ENCODE measurements at regions not wholly inside any gene's neighbourhood (a gene's known extent, or its start where the extent isn't known, plus 50 kb on each side); places are given as distances from the start of the nearest gene placed in this dataset.
"Not testable (repeated sequence)": the region's sequence is repeated elsewhere in the genome, so short reads cannot be mapped to it uniquely, and the experiment has no call there.

DNA sequence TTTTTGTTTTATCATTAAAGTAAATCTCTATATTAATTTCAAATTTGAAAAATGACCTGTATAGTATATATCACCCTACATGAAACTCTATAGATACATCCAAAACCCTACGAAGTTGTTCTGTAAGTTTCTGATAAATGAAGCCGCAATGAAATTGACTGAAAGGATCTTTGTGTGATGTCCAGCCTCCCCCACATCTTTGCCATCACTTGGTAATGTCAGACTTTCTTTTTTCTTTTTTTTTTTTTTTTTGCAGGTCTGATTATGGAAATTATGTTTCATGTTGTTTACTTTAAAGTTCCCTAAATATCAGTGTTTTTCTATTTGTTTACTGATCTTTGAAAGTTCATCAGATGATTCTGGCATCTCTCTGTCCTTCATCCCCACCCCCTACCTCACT is 155.6 kb upstream of the CDH4 start:
- DNase-seq (ENCODE audit: low read depth) = no peak

DNA sequence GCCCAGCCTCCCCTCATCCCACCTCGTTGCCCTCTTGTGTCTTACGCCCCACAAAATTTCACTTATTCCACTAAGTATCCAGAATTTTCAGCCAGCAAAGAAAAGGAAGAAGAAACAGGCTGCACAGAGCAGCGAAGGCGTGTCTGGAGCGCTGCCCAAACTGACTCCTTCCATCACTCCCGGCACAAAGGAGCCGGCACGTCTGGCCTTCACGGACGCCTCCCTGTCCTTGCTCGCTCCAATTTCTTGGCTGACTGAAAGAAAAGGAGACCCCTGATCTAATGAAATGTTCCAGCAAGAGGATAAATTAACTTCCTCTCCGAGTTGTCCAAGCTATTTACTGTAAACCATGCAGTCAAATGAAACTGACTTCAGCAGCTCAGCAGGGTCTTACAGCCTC is 152.3 kb upstream of the CDH4 start:
- DNase-seq (ENCODE audit: low read depth) = no peak

DNA sequence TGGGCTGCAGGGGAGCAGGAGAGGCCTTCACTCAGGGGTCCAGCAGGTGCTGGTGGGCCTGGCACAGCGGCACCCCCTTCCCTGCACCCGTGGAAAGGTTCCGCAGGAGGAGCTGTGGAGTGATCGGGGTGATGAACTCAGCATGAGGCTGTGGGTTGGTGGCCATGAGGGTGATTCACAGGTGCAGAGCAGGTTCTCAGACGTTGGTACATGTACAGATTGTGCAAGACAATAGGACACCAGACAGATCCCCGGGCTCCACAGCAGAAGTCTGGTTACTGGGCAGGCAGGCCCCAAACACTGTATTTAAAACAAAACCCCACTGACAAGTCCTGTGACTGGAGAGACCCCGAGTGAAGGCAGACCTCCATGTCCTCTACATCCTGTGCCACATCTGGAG is 151.6 kb upstream of the CDH4 start:
- DNase-seq (ENCODE audit: low read depth) = no peak

DNA sequence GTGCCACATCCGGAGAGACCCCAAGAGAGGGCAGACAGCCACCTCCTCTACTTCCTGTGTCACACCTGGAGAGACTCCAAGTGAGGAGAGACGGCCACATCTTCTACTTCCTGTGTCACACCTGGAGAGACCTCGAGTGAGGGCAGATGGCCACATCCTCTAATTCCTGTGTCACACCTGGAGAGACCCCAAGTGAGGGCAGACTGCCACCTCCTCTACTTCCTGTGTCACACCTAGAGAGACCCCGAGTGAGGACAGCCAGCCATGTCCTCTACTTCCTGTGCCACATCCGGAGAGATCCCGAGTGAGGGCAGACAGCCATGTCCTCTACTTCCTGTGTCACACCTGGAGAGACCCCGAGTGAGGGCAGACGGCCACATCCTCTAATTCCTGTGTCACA is 150.7 kb upstream of the CDH4 start:
- not testable (repeated sequence) for DNase-seq (ENCODE audit: low read depth)

DNA sequence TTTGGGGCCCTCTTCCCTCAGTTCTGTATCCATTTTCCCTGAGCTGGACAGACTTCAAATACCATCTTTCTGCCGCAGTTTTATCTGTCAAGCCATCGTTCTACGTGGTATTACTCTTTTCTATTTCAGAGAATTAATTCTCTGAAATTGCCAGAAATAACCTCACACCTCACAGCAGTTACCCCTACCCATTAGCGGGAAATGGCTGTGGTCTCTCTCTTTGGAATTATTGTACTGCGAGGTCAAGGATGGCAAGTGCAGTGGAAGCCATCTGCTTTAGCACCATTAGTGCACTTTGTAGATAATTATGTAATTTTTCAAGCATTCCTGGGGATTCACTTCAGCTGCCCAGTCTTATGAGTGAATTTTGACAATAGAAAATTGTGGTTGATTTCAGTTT is 147.8 kb upstream of the CDH4 start:
- no peak for DNase-seq (ENCODE audit: low read depth)

DNA sequence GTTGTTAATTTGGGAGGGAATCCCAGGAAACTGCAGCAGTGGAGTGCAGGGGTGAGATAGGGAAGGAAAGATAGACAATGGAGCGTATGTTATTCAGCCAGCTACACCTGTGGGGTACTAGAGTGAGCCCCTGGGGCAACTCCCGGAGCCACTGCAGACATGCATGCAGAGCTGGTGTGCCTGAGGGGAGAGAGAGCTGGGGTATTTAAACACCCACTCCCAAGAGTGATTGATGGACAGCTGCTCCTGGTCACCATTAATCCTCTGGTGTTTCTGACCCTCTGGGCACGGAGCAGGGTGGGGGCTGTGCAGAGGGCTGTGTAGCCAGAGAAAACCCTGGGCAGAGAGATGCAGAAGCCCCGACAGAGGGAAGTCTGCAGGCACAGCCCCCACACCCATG is 146.7 kb upstream of the CDH4 start:
- DNase-seq (ENCODE audit: low read depth) = no peak

DNA sequence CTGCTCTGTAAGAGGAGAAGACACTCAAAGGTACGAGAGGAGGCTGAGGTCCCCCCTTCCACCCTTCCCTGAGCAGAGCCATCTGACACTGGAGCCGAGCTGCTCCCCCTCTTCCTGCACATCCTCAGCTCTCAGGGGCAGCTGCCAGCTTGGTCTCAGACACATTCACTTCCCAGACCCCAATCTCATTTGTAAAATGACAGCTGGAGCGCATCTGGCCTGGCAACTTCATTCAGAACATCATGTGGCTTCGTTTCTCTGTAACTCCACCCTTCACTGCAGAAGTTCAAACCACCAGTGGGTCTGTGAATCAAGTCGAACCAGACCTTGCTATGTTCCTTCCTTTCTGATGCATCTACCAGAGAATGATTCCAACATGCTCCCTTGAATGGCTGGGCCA is 145.6 kb upstream of the CDH4 start:
- no peak for DNase-seq (ENCODE audit: low read depth)

DNA sequence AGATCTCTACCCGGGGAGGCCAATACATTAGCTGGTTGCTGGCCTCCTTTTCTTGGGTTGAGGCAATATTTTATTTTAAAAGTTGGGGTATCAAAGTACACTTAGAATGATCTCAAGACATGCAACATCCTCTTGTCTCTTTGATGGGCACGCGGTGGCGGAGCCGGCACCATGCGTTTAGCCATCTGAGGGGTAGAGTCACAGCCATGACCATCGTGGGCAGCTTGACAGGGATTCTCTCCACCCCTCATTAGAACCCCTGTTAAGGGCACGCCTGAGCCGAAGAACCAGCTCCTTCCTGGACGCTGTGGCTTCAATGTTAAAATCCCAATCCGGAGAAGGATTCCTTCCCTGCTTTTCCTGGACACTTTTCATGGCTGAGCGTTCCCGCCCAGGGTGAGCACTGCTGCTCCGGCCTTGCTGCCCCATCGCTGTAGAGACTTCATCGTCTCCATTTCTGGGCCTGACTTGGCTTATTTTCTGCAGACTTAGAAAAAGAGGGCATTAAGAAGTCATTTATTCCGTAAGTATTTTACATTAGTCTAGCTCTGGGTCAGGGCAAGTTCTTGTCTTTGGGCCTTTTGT is 142.7 kb upstream of the CDH4 start:
- no peak for DNase-seq (ENCODE audit: low read depth)

DNA sequence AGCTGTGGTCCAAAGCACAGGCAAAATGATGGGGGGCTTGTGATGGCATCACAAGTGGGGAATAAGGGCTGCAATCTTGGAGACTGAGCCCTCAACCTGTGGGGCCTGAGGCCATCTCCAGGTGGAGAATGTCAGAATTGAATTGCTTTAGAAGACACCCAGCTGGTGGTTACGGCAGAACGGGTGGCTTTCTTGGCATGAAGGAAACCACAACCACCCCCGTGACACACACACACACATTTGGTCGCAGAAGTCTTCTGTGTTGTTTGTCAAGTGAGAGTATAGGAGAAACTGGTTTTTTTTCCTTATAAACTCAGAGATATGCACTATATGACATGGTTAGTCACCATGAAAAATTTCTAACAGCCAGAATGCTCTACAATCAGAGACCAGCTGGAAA is 139.5 kb upstream of the CDH4 start:
- DNase-seq (ENCODE audit: low read depth) = no peak

DNA sequence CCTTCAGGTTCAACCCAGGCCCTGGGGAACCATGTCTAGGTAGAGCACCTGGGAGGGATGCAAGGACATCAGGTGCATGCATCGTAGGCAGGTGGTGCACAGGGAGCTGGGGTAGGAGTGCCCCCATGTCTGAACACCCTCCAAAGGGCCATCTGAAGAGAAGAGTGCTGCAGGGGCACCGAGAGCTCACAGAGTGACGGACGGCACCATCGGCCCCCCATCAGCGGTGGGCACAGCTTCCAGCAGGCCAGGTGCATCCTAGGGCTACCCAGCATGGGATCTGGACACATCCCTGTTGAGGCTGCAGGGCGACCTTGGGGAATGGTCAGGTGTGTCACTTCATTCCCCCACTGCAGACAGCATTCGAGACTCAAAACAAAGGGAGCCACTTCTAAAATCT is 138.3 kb upstream of the CDH4 start:
- DNase-seq (ENCODE audit: low read depth) = no peak

DNA sequence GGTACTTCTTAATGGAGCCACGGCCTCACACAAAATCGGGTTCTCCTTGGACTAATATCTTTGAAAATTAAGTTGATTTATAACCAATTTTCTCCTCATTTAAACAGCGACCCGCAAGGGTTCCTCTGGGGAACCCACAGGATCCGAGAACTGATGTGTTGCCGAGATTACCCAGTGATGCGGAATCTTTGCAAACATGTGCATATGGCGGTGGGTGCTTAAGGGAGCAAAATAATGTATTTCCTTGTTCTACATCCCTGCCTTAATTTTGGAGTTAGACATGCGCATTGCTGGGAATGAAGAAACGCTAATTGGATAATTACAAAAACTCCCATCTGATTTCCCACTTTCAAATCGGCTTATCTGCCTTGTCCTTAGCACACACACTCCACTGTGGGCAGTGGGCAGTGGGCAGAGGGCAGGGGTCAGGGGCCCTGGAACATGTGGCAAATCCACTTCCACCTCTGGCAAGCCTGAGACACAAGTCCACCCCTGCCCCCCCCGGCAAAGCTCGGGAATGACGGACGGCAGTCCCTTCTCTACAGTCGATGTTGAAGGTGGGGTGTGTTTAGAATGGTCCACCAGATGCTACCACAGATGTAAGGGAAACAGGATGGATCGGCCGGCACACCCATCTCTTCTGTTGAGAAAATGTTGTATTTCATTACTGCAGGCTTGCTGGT is 137.4 kb upstream of the CDH4 start:
- DNase-seq (ENCODE audit: low read depth) = no peak

DNA sequence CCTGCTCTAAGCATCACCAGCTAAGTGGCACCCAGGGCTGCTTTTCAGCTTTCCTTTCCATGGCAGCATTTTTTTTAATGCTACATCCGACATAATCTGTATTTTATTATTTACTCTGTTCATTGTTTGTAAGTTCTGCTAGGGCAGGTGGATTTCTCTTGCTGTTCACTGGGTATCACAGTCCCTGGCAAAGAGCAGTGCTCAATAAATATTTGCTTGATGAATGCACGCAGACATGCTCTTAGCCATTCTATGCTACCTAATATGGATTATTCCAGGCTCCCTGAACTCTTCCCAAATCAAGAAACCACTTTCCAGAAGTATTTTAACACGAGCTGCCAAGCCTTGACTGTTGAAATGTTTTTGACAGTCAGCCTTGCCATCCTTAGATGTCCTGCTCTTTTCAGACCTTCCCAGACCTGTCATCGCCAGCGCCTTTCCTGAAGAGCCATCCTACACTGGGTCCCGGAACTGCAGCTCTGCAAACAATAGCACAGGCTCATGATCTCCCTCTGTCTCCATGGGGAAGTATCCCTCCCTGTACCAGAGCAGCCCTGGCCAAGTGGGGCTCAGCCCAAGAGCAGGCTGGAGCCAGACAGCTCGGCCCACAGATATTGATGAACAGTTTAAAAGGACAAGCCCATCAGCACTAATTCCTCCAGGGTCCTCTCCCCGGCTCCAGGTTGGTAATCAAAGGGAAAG is 136.5 kb upstream of the CDH4 start:
- no peak for DNase-seq (ENCODE audit: low read depth)

DNA sequence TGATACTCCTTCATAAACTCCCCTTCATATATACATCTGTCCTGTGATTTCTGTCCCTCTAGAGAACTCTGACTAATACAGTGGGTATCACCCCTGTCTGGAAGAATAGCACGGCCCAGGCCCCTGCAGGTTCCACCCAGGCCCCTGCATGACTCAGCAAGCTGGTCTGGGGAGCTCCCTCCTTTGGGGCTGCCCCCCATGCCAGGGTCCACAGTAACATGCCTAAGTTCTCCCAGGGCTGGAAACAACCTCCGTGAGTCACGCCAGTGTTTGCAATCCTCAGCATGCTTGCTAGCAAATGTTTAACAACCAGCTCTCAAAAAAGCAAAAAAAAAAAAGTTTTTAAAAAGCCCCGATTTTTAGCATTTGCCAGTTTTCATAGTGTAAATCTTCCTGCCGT is 134.3 kb upstream of the CDH4 start:
- DNase-seq (ENCODE audit: low read depth) = no peak

DNA sequence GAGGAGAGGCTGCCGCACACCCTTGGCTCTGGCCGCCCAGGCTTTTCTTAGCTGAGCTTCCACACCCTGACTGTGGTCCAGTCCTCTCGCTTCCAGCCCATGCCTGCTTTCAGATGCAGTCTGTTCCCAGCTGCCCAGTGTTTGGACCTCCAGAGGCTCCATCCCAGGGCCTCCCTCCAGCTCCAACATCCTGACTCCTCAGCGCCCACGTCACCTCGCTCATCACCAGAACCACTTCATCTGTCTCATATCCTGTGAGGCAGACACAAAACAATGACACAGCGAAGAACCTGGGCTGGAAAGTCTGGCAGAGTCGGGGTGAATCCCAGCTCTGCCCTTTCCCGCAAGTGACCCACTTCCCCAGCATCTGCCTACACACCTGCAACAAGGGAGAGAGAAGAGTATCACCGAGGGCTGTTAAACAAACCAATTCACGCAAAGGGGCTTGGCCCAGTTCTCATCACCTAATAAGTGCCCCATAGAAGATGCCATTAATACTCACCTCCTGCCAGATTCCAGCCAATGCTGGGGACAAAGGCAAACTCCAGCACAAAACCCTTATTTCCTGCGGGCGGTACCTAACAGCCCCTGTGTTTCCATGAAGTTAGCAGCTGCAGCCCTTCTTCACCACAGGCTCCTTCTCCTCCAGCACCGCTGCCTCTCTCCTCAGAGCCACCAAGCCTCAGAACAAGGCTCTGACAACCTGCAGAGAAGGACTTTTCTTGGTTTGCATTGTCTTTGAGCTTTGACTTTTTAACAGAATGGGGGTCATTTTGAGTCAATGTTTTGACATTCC is 133.4 kb upstream of the CDH4 start:
- no peak for DNase-seq (ENCODE audit: low read depth)

DNA sequence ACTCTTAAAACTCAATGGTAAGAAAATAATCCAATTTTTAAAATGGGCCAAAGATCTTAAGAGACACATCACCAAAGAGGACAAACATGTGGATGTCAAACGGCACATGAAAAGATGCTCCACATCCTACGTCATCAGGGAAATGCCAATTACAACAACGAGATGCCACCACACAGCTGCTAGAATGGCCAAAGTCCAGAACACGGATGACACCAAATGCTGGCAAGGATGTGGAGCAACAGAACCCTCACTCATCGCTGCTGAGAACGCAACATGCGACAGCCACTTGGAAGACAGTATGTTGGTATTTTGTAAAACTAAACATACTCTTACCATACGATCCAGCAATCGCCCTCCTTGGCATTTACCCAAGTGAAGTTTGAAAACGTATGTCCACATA is 132.8 kb upstream of the CDH4 start:
- no peak for DNase-seq (ENCODE audit: low read depth)

DNA sequence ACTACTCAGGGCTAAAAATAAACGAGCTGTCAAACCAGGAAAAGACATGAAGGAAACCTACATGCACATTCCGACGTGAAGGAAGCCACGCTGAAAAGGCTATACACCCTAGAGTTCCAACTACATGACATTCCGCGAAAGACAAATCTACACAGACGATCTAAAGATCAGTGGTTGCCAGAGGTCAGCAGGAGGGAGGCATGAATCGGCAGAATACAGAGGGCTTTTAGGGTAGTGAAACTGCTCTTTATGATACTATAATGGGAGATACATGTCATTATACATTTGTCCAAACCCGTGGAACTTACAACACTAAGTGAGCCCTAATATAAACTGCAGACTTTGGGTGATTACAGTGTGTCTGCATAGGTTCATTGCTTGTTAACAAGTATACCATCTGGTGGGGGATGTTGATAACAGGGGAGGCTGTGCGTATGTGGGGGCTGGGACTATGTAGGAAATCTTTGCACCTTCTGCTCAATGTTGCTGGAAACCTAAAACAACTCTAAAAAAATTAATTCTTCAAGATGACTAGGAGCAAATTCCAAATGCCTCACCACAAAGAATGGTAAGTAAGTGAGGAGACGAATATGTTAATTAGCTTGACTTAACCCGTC is 132.2 kb upstream of the CDH4 start:
- no peak for DNase-seq (ENCODE audit: low read depth)

DNA sequence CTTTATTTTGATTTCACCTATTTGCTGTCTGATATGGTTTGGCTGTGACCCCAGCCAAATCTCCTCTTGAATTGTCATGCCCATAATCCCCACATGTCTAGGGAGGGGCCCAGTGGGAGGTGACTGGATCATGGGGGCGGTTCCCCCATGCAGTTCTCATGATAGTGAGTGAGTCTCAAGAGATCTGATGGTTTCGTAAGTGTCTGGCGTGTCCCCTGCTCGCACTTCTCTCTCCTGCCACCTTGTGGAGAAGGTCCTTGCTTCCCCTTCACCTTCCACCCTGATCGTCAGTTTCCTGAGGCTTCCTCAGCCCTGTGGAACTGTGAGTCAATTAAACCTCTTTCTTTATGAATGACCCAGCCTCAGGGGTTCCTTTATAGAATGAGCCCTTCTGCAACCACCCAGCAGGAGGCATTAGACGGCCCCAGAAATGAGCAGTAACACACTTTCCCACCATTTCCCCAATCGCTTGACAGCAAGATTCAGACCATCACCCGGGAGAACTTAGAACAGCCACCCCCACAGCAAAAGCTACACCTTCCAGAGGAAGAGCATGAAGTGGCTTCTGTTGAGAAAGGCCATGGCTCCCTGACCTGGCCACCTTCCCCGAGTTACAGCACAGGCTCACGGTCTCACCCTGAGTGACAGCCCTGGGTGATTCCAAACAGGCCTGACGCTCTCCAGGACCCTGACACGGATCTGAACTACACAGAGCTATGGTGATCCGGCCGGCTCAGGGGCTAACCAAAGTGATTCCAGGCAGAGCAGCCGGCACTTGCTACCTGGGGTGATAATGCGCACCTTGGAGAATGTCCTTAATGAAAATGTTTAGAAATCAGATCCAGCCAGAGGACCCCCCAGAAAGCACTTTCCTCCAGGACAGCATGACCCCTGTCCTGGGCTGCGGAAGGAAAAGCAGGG is 131.2 kb upstream of the CDH4 start:
- no peak for DNase-seq (ENCODE audit: low read depth)

DNA sequence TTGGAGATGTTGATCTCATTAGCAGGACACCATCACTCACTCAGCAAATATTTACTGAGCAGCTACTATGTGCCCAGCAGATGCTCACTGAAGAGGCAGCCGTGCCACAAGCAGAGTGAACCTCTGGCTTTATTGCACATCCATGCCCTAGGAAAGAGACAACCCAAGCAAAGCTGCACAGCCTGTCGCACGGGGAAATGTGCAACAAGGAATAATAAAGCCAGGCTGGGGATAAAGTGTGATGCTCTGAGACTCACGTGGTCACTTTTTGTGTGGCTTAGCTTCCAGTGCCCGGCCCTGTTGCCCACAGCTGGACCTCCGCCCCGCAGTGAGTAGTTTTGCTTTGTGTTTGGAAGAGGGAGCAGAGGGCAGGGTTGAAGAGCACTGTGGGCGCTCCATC is 130.4 kb upstream of the CDH4 start:
- no peak for DNase-seq (ENCODE audit: low read depth)

DNA sequence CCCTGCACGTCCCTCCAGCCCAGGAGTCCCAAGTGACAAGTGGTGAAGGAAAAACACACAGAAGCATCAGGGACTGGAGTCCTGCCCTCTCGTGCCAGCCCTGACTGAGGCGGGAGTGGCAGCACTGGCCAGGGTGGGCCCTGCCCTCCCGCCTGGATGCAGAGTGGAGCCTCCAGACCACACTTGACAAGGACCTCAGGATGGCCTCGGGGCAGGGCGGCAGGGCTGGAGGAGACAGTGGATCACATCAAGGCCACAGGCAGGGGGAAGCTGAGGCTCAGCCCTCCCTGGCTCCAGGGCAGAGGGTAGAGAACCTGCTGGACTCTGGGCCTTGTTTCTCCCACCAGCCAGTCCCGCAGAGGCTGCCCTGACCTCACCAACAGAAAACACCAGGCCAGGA is 128.8 kb upstream of the CDH4 start:
- DNase-seq (ENCODE audit: low read depth) = no peak

DNA sequence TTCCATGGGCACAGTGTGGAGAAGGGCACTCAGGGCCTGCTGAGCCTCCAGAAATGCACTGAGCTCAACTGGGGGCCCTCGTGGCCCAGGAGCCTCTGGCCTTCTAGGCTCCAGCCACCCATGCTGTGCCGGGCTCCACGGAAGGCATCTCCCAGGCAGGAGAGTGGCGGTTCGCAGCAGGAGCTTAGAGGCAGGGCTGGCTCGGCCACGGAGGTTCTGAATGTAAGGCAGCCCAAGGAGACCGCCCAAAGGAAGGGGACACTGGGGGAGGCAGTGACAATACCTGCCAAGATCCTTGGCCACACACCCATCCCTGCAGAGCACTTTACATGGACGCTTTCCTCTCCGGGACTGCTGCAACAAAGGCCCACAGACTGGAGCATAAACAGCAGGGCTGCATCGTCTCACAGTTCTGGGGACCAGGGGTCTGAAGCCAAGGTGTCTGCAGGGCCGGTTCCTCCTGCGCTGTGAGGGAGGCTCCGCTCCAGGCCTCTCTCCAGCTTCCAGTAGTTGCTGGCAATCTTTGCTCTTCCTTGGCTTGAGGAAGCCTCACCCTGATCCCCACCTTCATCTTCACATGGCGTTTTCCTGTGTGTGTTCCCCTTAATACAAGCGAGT is 128.2 kb upstream of the CDH4 start:
- no peak for DNase-seq (ENCODE audit: low read depth)

DNA sequence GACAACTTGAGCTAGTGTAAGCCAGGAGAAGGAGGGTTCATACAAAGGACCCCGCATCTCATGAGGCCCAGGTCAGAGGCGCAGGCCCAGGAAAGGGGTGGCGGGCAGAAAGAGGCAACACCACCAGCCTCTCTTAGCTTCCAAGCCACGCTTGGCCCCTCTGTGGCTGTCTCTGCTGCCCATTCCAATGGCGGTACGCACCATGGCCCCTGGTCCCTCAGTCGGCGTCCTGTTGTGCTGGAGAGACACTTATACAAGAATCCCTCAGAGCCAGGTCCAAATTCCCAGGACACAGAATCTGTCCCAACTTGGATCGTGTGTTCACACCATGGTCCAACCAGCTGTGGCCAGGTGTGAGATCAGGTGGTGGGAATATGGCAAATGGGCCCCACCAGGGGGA is 127.0 kb upstream of the CDH4 start:
- DNase-seq (ENCODE audit: low read depth) = no peak
